GM12864 (cell line): ENCODE measurements at regions not wholly inside any gene's neighbourhood (a gene's known extent, or its start where the extent isn't known, plus 50 kb on each side); places are given as distances from the start of the nearest gene placed in this dataset.

ENCODE experiments used
- DNase-seq: peaks from one replicate; pipeline ENCODE4 v3.0.0-alpha.2; 2011; ENCODE audit warnings: low read depth
- H3K4me3 ChIP-seq: 2 replicates; pipeline ENCODE4 v1.5.1; 2011; ENCODE audit warnings: mild to moderate bottlenecking, low read depth, low read length, control low read depth
- CTCF ChIP-seq: IDR thresholded peaks from 2 replicates; pipeline ENCODE4 v1.5.1; 2011; ENCODE audit warnings: low read depth, mild to moderate bottlenecking, moderate library complexity, low read length, control low read depth, inconsistent platforms; ENCODE audit errors: missing control alignments

- no peak overlapping the region for H3K4me3 ChIP-seq
- DNase-seq, result no peak
- no peak for TF ChIP-seq CTCF
Measured at GRCh38 chr1:87641996-87642395, 313.3 kb downstream of the LMO4 start.

GRCh38 chr1:87642581-87643221 lies 314.0 kb downstream of the LMO4 start:
- DNase-seq, result no peak
- H3K4me3 ChIP-seq, result no peak overlapping the region
- TF ChIP-seq CTCF, result no peak

GRCh38 chr1:87644033-87644578 lies 315.4 kb downstream of the LMO4 start:
- no peak for DNase-seq
- H3K4me3 ChIP-seq, result no peak overlapping the region
- TF ChIP-seq CTCF, result no peak

DNA sequence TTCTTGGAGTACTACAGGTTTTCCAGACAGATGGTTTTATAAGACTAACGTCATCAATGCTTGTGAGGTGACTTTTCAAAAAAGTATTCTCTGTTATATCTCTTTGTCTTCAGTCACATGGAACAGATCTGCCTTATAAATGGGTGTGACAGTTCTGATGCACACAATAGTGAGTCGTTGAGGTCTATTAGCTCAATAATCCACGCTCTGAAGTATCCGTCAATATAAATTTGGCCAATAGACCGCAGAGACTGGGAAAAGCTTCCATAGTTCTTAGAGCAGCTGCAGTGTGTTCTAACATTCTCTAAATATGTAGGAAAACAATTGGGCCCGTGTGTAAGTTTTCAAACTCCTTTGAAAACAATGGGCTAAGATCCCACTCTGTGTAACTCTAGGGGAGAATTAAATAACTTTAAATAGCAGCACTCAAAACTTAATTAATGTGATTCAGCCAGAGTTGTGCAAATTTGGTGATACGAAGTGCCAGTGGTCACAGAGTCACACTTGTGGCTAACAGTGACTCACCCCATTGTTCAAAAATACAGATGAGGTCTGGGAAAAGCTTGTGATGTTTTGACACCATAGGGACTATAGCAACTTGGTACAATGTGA lies 316.0 kb downstream of the LMO4 start:
- DNase-seq, result no peak
- no peak overlapping the region for H3K4me3 ChIP-seq
- no peak for TF ChIP-seq CTCF

DNA sequence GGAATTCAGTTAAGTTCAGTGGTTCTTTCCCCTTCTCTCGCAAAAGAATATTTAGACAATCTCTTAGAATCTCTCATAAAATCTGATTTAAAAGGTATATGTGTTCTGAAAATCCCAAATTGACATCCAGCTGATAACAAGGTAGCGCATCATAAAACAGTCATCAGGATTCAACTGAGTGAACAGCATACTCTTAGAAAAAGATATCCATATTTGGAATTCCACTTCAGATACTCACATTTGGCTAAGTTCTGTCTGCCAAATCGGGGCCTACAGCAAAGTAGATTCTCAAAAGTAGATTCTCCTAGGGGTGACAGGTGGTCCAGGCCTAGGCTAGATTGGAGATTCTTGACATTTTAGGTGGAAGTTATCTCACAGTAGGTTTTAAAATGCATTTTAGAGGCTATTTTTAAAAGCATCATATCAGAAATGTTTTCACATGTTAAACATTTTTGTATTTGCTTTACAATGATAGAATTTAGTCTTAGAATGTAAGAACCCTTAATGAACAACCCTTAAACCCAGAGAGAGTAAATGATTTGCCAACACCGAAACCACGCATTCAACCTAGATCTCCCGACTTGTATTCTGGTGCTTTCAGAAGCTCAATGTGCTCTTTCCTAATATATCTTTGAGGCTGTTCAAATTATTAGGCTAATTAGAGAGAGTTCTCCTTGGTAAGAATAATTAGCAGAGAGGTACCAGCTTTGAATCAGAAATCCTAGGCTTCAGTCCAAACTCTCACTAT lies 318.9 kb downstream of the LMO4 start:
- DNase-seq, result no peak
- no peak for TF ChIP-seq CTCF
- no peak overlapping the region for H3K4me3 ChIP-seq

- no peak overlapping the region for H3K4me3 ChIP-seq
- TF ChIP-seq CTCF, result no peak
- DNase-seq, result no peak
Measured at GRCh38 chr1:87648323-87649119, 319.8 kb downstream of the LMO4 start.
